Neural crest cell (in vitro differentiated cells): ENCODE measurements at regions not wholly inside any gene's neighbourhood (a gene's known extent, or its start where the extent isn't known, plus 50 kb on each side); places are given as distances from the start of the nearest gene placed in this dataset.

Experiments used
- DNase-seq: peaks from one replicate; pipeline ENCODE4 v3.0.0; 2021; ENCODE audit warnings: low read depth, mixed read lengths, low spot score
- H3K27ac Mint-ChIP-seq: one replicate; pipeline ENCODE4 v1.8.0; 2021; ENCODE audit warnings: mild to moderate bottlenecking, mixed read lengths; ENCODE audit not compliant: unreplicated experiment
- H3K27me3 Mint-ChIP-seq: 2 replicates; pipeline ENCODE4 v1.8.0; 2021; ENCODE audit warnings: low read depth, mild to moderate bottlenecking, mixed read lengths
- H3K36me3 Mint-ChIP-seq: 2 replicates; pipeline ENCODE4 v1.8.0; 2021; ENCODE audit warnings: low read depth, mild to moderate bottlenecking, mixed read lengths
- H3K4me1 Mint-ChIP-seq: 2 replicates; pipeline ENCODE4 v1.8.0; 2021; ENCODE audit warnings: mixed read lengths
- H3K4me3 Mint-ChIP-seq: one replicate; pipeline ENCODE4 v1.8.0; 2021; ENCODE audit warnings: mild to moderate bottlenecking, mixed read lengths
- H3K9me3 Mint-ChIP-seq: 2 replicates; pipeline ENCODE4 v1.8.0; 2021; ENCODE audit warnings: mixed read lengths
- TF ChIP-seq, protein P1 (sequence below): fragments of 200-600 bp; sonication (generic); conservative IDR thresholded peaks from 2 replicates; pipeline ENCODE4 v1.5.0; 2021; ENCODE audit warnings: antibody characterized with exemption, mild to moderate bottlenecking

DNA sequence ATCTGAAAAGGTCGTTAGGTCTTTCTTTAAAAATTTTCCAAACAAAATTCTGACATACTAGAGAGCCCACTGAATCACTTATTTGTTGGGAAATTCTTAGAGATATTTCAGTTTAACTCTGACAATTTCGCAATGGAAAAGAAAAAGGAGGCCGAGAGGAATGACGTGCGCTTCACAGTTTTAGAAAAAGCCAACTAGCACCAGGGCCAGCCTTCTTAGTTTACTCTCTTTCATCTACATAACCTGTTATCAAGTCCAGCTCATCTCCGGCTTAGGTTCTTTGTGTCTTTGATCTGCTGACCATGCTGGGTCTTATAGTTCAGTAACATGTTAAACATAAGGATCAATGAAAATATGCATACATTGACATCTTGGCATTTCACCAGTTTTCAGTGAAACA, 201.7 kb upstream of the TAS2R1 start:
- TF ChIP-seq, protein P1, sequence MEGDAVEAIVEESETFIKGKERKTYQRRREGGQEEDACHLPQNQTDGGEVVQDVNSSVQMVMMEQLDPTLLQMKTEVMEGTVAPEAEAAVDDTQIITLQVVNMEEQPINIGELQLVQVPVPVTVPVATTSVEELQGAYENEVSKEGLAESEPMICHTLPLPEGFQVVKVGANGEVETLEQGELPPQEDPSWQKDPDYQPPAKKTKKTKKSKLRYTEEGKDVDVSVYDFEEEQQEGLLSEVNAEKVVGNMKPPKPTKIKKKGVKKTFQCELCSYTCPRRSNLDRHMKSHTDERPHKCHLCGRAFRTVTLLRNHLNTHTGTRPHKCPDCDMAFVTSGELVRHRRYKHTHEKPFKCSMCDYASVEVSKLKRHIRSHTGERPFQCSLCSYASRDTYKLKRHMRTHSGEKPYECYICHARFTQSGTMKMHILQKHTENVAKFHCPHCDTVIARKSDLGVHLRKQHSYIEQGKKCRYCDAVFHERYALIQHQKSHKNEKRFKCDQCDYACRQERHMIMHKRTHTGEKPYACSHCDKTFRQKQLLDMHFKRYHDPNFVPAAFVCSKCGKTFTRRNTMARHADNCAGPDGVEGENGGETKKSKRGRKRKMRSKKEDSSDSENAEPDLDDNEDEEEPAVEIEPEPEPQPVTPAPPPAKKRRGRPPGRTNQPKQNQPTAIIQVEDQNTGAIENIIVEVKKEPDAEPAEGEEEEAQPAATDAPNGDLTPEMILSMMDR: no peak
- Mint-ChIP-seq H3K27ac (no peak overlapping the region), H3K27me3 (peaks cover 65% of the 10 kb centered on the region), H3K36me3 (no peaks in the 10 kb centered on the region), H3K9me3 (no peaks in the 10 kb centered on the region), H3K4me1 (peaks cover 9% of the 10 kb centered on the region), H3K4me3 (no peak overlapping the region)
- DNase-seq: no peak

DNA sequence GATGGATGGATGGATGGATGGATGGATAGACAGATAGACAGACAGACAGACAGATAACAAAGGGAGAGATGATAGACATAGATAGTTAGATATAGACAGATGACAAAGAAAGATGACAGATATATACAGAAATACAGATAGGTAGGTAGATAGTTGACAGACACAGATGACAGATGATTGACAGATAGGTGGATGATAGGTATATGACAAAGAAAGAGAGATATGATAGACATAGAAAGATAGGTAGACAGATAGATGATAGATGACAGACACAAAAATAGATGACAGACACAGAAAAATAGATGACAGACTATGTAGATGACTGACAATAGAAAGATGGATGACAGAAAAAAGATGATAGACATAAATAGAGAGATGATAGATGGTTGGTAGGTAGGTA, 200.0 kb upstream of the TAS2R1 start:
- TF ChIP-seq, protein P1: no peak
- DNase-seq: no peak
- Mint-ChIP-seq H3K36me3 (no peaks in the 10 kb centered on the region), H3K9me3 (no peaks in the 10 kb centered on the region), H3K27me3 (peaks cover 53% of the 10 kb centered on the region), H3K4me3 (no peak overlapping the region), H3K27ac (no peak overlapping the region), H3K4me1 (peaks cover 6% of the 10 kb centered on the region)

DNA sequence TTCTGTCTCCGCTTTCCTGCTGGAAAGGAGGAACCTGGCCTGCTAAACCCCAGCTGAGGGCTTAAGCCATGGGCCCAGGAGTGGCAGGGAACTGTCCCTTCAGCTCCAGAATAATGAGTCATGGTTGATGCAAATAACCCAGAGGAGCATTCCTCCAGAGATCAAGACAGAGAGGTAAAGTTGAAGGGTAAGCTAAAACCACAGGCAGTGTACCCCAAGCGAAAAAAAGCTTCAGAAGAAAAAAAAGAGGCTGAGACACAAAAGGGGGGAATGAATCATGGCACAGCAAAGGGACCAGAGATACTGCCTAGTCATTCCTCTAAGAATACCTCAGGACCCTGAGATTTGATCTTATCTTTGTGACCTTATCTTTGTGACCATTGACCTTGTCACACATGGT, 199.5 kb upstream of the TAS2R1 start:
- no peak overlapping the region for H3K27ac Mint-ChIP-seq
- no peak for DNase-seq
- TF ChIP-seq, protein P1: no peak
- peaks cover under 1% of the 10 kb centered on the region for H3K4me1 Mint-ChIP-seq
- peaks cover 47% of the 10 kb centered on the region for H3K27me3 Mint-ChIP-seq
- H3K4me3 Mint-ChIP-seq: no peak overlapping the region
- no peaks in the 10 kb centered on the region for H3K9me3 Mint-ChIP-seq
- H3K36me3 Mint-ChIP-seq: no peaks in the 10 kb centered on the region

DNA sequence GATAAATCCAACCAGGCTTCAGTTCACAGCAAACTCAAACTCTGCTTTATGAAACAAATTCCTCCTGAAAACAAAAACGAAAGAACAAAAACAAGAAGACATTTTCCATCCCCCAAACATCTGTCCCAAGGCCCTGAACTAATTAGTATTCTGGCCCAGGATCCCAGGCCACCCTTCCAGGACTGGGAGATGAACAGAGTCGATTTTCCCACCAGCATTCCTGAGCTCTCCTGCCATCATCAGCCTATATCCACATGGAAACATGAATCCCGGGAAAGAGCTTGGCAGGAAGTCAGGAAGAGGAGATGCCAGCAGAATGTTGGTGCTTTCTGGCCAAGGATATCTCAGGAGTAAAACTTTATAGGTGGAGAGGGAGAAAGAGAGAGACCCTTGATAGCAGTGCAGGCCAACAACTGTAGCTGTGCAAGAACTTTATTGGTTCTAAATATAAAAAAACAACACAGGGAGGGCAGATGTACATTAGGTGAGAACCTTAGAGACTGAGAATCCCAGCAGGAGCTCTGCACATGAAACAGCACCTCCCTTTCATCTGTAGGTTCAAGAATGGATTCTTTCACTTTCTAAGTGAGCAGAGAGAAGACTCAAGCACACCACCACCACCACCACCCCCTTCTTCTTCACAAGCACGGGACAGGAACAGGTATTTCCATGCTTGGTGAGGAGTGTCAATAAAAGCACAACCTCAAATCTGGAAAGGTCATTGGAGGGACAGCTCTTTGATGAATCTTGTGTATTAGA, 190.7 kb upstream of the TAS2R1 start:
- Mint-ChIP-seq H3K4me1 (no peaks in the 10 kb centered on the region), H3K36me3 (no peaks in the 10 kb centered on the region), H3K4me3 (no peak overlapping the region), H3K27ac (no peak overlapping the region), H3K27me3 (no peaks in the 10 kb centered on the region), H3K9me3 (no peaks in the 10 kb centered on the region)
- TF ChIP-seq, protein P1: no peak
- DNase-seq: no peak

DNA sequence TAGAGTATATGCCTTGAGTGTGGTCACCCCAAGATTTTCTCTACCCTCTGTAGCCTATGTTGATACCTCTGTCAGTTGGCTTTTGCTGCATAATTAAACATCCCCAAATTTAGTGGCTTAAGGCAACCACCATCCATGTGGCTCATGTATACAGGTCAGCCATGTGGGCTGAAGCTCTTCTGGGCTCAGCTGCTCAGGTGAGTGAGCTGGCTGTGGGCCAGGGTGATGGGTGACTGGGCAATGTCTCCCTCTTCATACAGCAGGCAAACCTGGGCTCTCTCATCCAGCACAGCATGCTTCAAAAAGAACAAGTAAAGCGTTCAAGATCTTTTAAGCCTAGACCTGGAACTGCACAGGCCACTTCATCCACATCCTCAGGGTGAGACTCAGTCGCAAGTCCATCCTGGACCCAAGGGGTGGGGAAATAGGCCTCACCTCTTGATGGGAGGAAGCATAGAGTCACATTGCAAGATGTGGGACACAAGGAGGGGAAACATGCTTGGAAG, 188.2 kb upstream of the TAS2R1 start:
- DNase-seq: no peak
- H3K4me3 Mint-ChIP-seq: no peak overlapping the region
- H3K4me1 Mint-ChIP-seq: no peaks in the 10 kb centered on the region
- TF ChIP-seq, protein P1: no peak
- no peak overlapping the region for H3K27ac Mint-ChIP-seq
- H3K27me3 Mint-ChIP-seq: no peaks in the 10 kb centered on the region
- no peaks in the 10 kb centered on the region for H3K36me3 Mint-ChIP-seq
- H3K9me3 Mint-ChIP-seq: no peaks in the 10 kb centered on the region
